ENCODE measurements at regions not wholly inside any gene's neighbourhood (a gene's known extent, or its start where the extent isn't known, plus 50 kb on each side); places are given as distances from the start of the nearest gene placed in this dataset.

GRCh38 chr12:90832427-90832826 is 122.5 kb downstream of the CCER1 start:
- H3K36me3 ChIP-seq (ENCODE audit: control insufficient read depth, insufficient read depth, low read length), result no peaks in the 10 kb centered on the region
- CTCF ChIA-PET, result no interaction called here
- no peak overlapping the region for H3K4me3 ChIP-seq (ENCODE audit: low read depth, low read length)
- no peaks in the 10 kb centered on the region for H3K27me3 ChIP-seq (ENCODE audit: control insufficient read depth, insufficient read depth, low read length)
- POLR2A ChIA-PET, result no interaction called here
- no peak for TF ChIP-seq CTCF (IDR thresholded peaks at IDR 0.05; ENCODE audit: insufficient read depth, low read depth, low read length)
- DNase-seq (ENCODE audit: low read depth), result no peak

GRCh38 chr12:90831712-90832111 is 123.3 kb downstream of the CCER1 start:
- CTCF ChIA-PET, result no interaction called here
- no peaks in the 10 kb centered on the region for H3K27me3 ChIP-seq (ENCODE audit: control insufficient read depth, insufficient read depth, low read length)
- no peak for DNase-seq (ENCODE audit: low read depth)
- H3K36me3 ChIP-seq (ENCODE audit: control insufficient read depth, insufficient read depth, low read length), result no peaks in the 10 kb centered on the region
- H3K4me3 ChIP-seq (ENCODE audit: low read depth, low read length), result no peak overlapping the region
- no peak for TF ChIP-seq CTCF (IDR thresholded peaks at IDR 0.05; ENCODE audit: insufficient read depth, low read depth, low read length)
- POLR2A ChIA-PET, result no interaction called here

- TF ChIP-seq CTCF (IDR thresholded peaks at IDR 0.05; ENCODE audit: insufficient read depth, low read depth, low read length), result no peak
- no peak for DNase-seq (ENCODE audit: low read depth)
- Histone ChIP-seq H3K27me3 (ENCODE audit: control insufficient read depth, insufficient read depth, low read length) (no peaks in the 10 kb centered on the region), H3K36me3 (ENCODE audit: control insufficient read depth, insufficient read depth, low read length) (no peaks in the 10 kb centered on the region), H3K4me3 (ENCODE audit: low read depth, low read length) (no peak overlapping the region)
- POLR2A ChIA-PET, result no interaction called here
- CTCF ChIA-PET, result no interaction called here
These were observed 125.9 kb downstream of the CCER1 start for GRCh38 chr12:90829044-90829443.

- H3K4me3 ChIP-seq (ENCODE audit: low read depth, low read length), result no peak overlapping the region
- H3K27me3 ChIP-seq (ENCODE audit: control insufficient read depth, insufficient read depth, low read length), result no peaks in the 10 kb centered on the region
- ChIA-PET POLR2A (no interaction called here), CTCF (no interaction called here)
- DNase-seq (ENCODE audit: low read depth), result no peak
- H3K36me3 ChIP-seq (ENCODE audit: control insufficient read depth, insufficient read depth, low read length), result no peaks in the 10 kb centered on the region
- no peak for TF ChIP-seq CTCF (IDR thresholded peaks at IDR 0.05; ENCODE audit: insufficient read depth, low read depth, low read length)
These were observed 126.4 kb downstream of the CCER1 start for GRCh38 chr12:90828621-90829020.

- Histone ChIP-seq H3K27me3 (ENCODE audit: control insufficient read depth, insufficient read depth, low read length) (no peaks in the 10 kb centered on the region), H3K36me3 (ENCODE audit: control insufficient read depth, insufficient read depth, low read length) (no peaks in the 10 kb centered on the region), H3K4me3 (ENCODE audit: low read depth, low read length) (no peak overlapping the region)
- no peak for DNase-seq (ENCODE audit: low read depth)
- no peak for TF ChIP-seq CTCF (IDR thresholded peaks at IDR 0.05; ENCODE audit: insufficient read depth, low read depth, low read length)
- ChIA-PET CTCF (no interaction called here), POLR2A (no interaction called here)
These were observed 127.4 kb downstream of the CCER1 start for GRCh38 chr12:90827567-90827966.

All from BJ (cell line).